DOHH2 (cell line): ENCODE measurements at regions not wholly inside any gene's neighbourhood (a gene's known extent, or its start where the extent isn't known, plus 50 kb on each side); places are given as distances from the start of the nearest gene placed in this dataset.

ENCODE experiments used
- EZH2phosphoT487 ChIP-seq: fragments of 200-600 bp; sonication (generic); IDR thresholded peaks from 2 replicates; pipeline ENCODE4 v1.6.1; 2017; ENCODE audit warnings: borderline replicate concordance, mild to moderate bottlenecking, antibody characterized with exemption, low read length, moderate library complexity, mixed read lengths
- TF ChIP-seq, protein P1 (sequence below): fragments of 200-600 bp; sonication (generic); IDR thresholded peaks from one replicate; pipeline ENCODE4 v1.5.1; 2014; ENCODE audit warnings: antibody characterized with exemption, mild to moderate bottlenecking, low read depth, low read length; ENCODE audit not compliant: poor library complexity, severe bottlenecking

DNA sequence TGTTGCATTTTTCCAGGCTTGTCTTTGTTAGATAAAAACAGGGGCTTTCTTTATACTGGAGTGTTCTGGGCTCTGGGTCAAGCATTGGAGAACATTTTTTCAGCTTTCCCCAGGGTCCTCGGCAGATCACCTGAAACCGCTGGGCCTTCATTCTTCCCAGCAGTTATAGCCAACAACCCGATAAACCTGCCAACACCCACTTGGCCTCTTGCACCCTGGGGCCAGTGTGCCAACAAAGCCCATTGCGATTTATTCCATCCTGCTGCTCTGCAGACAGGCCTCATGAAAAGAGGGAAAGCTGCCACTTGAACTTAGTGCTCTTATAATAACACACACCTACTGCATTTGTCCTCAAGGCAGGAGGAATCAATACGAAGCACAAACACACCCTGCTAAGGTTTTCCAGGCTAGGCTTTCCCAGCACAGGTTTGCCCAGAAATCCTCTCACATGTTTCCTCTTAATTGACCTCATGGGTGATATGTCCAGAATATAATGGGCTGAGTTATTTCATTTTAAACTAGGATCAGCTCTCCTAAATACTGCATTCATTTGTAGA is 669.3 kb downstream of the LIG4 start:
- TF ChIP-seq, protein P1, sequence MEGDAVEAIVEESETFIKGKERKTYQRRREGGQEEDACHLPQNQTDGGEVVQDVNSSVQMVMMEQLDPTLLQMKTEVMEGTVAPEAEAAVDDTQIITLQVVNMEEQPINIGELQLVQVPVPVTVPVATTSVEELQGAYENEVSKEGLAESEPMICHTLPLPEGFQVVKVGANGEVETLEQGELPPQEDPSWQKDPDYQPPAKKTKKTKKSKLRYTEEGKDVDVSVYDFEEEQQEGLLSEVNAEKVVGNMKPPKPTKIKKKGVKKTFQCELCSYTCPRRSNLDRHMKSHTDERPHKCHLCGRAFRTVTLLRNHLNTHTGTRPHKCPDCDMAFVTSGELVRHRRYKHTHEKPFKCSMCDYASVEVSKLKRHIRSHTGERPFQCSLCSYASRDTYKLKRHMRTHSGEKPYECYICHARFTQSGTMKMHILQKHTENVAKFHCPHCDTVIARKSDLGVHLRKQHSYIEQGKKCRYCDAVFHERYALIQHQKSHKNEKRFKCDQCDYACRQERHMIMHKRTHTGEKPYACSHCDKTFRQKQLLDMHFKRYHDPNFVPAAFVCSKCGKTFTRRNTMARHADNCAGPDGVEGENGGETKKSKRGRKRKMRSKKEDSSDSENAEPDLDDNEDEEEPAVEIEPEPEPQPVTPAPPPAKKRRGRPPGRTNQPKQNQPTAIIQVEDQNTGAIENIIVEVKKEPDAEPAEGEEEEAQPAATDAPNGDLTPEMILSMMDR = no peak
- TF ChIP-seq EZH2phosphoT487 = no peak
